K562 (cell line): ENCODE measurements at regions not wholly inside any gene's neighbourhood (a gene's known extent, or its start where the extent isn't known, plus 50 kb on each side); places are given as distances from the start of the nearest gene placed in this dataset.

Experiments
- ATAC-seq: fragments of 200-7000 bp; cut with Tn5 transposase; 3 replicates; pipeline ENCODE4 v1.9.1; 2020; ENCODE audit warnings: moderate library complexity
- BruUV-seq: library from RNA; stranded (reverse); fragments of 400-500 nt; replicated peaks from 2 replicates; lab custom pipeline; 2021; lab: Mats Ljungman, UMichigan
- CTCF ChIA-PET: fragments of 300-600 bp; formaldehyde crosslinking; extraction: SDS; loops from one replicate; lab custom pipeline; 2021; ENCODE audit warnings: low intra/inter-chr PET ratio; lab: Yijun Ruan, JAX
- POLR2A ChIA-PET: fragments of 300-600, 350-650 bp; sonication (Branson Sonifier 250); formaldehyde crosslinking; extraction: SDS; loops from one replicate; lab custom pipeline; 2021; ENCODE audit warnings: antibody characterized with exemption, inconsistent platforms; lab: Yijun Ruan, JAX
- DNase-seq, 4 experiments: peaks; one replicate each; pipeline versions ENCODE4 v3.0.0 to v3.0.0-alpha.2; 2011 to 2018; ENCODE audit warnings: low spot score in 3 of 4, mixed read lengths in 3 of 4; ENCODE audit errors: extremely low read depth in 1 of 4
- FAIRE-seq: peaks from 2 replicates; lab custom pipeline; 2011; peaks lifted over from hg19 to GRCh38; lab: Jason Lieb, UNC
- H2AFZ ChIP-seq: 2 replicates; pipeline ENCODE4 v1.6.0; 2011; ENCODE audit warnings: low read depth, low read length, control low read depth, inconsistent platforms
- H3K27ac ChIP-seq: fragments of 200-600 bp; 3 replicates; pipeline ENCODE4 v1.8.0; 2011; ENCODE audit warnings: low read depth, mild to moderate bottlenecking, control low read depth, inconsistent platforms, low read length, moderate library complexity, mixed read lengths; ENCODE audit errors: extremely low read depth
- H3K27me3 ChIP-seq, 2 experiments: fragments of 300-600 bp in 1 of 2; 2 replicates in 1 of 2; 3 replicates in 1 of 2; pipeline versions ENCODE4 v1.6.0 to v1.8.0; 2011; ENCODE audit warnings: inconsistent platforms in 2 of 2, low read length in 2 of 2, mild to moderate bottlenecking in 1 of 2, mixed read lengths in 1 of 2, moderate library complexity in 1 of 2; ENCODE audit not compliant: control insufficient read depth in 2 of 2, insufficient read depth in 2 of 2
- H3K36me3 ChIP-seq: fragments of 300-600 bp; 3 replicates; pipeline ENCODE4 v1.8.0; 2011; ENCODE audit warnings: mild to moderate bottlenecking, low read length, inconsistent platforms; ENCODE audit not compliant: control insufficient read depth, insufficient read depth
- H3K4me1 ChIP-seq, 2 experiments: fragments of 200-600 bp in 1 of 2; replicated peaks in 1 of 2; 2 replicates in 1 of 2; 3 replicates in 1 of 2; pipeline versions ENCODE4 v1.5.1 to v1.8.0; 2011; ENCODE audit warnings: inconsistent platforms in 2 of 2, low read length in 2 of 2, mild to moderate bottlenecking in 1 of 2, mixed read lengths in 1 of 2, moderate library complexity in 1 of 2; ENCODE audit not compliant: control insufficient read depth in 2 of 2, insufficient read depth in 2 of 2
- H3K4me2 ChIP-seq: 2 replicates; pipeline ENCODE4 v1.6.1; 2011; ENCODE audit warnings: low read length, control low read depth, inconsistent platforms, mixed read lengths; ENCODE audit not compliant: insufficient read depth
- H3K4me3 ChIP-seq: fragments of 200-600 bp; sonication (generic), shearing (Covaris generic); 2 replicates; pipeline ENCODE4 v1.5.1; 2016; ENCODE audit warnings: control low read depth, inconsistent platforms
- H3K79me2 ChIP-seq: fragments of 200-600 bp; 3 replicates; pipeline ENCODE4 v1.8.0; 2011; ENCODE audit warnings: low read length, inconsistent platforms; ENCODE audit not compliant: control insufficient read depth, insufficient read depth
- H3K9ac ChIP-seq, 2 experiments: 2 replicates each; pipeline versions ENCODE4 v1.6.0 to v1.6.1; 2011; ENCODE audit warnings: low read depth in 2 of 2, low read length in 2 of 2, control low read depth in 1 of 2, inconsistent platforms in 1 of 2, mild to moderate bottlenecking in 1 of 2, mixed read lengths in 1 of 2; ENCODE audit not compliant: insufficient read depth in 1 of 2
- H3K9me1 ChIP-seq: one replicate; pipeline ENCODE4 v1.6.0; 2011; ENCODE audit warnings: inconsistent platforms, mild to moderate bottlenecking, low read length, moderate library complexity; ENCODE audit not compliant: control insufficient read depth, insufficient read depth
- H3K9me3 ChIP-seq: replicated peaks from 2 replicates; pipeline ENCODE4 v1.5.1; 2011; ENCODE audit warnings: low read depth, low read length, inconsistent platforms; ENCODE audit not compliant: control insufficient read depth, insufficient read depth
- H4K20me1 ChIP-seq: replicated peaks from 2 replicates; pipeline ENCODE4 v1.6.1; 2011; ENCODE audit warnings: low read length, inconsistent platforms, mixed read lengths; ENCODE audit not compliant: control insufficient read depth, insufficient read depth
- ARID3B ChIP-seq: fragments of 250-450 bp; sonication (Bioruptor Pico); IDR thresholded peaks from 2 replicates; pipeline ENCODE4 v1.4.0; 2020; ENCODE audit warnings: borderline replicate concordance
- CCAR2 ChIP-seq: fragments of 200-400 bp; formaldehyde crosslinking; IDR thresholded peaks from 2 replicates; pipeline ENCODE4 v1.6.1; 2017; ENCODE audit warnings: mild to moderate bottlenecking, low read depth, low read length
- CTCF ChIP-seq, 3 experiments: IDR thresholded peaks in 2 of 3; conservative IDR thresholded peaks in 1 of 3; 2 replicates each; pipeline ENCODE4 v1.5.1; 2011 to 2012; ENCODE audit warnings: low read length in 3 of 3, mild to moderate bottlenecking in 3 of 3, control low read depth in 2 of 3, improper control_type of control experiment in 1 of 3, inconsistent platforms in 1 of 3, low read depth in 1 of 3, mixed read lengths in 1 of 3, moderate library complexity in 1 of 3; ENCODE audit not compliant: insufficient read depth in 2 of 3
- FOSL1 ChIP-seq: fragments of 200-800 bp; sonication (Bioruptor generic); conservative IDR thresholded peaks from 2 replicates; pipeline ENCODE4 v1.6.1; 2016; ENCODE audit warnings: missing genetic modification characterization, missing compliant biosample characterization
- JUND ChIP-seq, 2 experiments: IDR thresholded peaks; 2 replicates in 1 of 2; 3 replicates in 1 of 2; pipeline ENCODE4 v1.6.1; 2011; ENCODE audit warnings: borderline replicate concordance in 2 of 2, low read depth in 2 of 2, low read length in 2 of 2, improper control_type of control experiment in 1 of 2, missing biosample characterization in 1 of 2, missing genetic modification characterization in 1 of 2, missing genetic modification reagents in 1 of 2
- MCM2 ChIP-seq: fragments of 450-650 bp; IDR thresholded peaks from 2 replicates; pipeline ENCODE4 v1.6.1; 2017; ENCODE audit warnings: low read depth, mild to moderate bottlenecking
- MXD1 ChIP-seq: fragments of 250-450 bp; sonication (Bioruptor Pico); IDR thresholded peaks from 2 replicates; pipeline ENCODE4 v1.8.0; 2021; ENCODE audit warnings: borderline replicate concordance, mild to moderate bottlenecking, moderate library complexity; ENCODE audit not compliant: poor library complexity, severe bottlenecking
- PKNOX1 ChIP-seq: fragments of 450-650 bp; IDR thresholded peaks from 2 replicates; pipeline ENCODE4 v1.6.1; 2016
- RBBP5 ChIP-seq: fragments of 200-600 bp; sonication (generic); IDR thresholded peaks from 2 replicates; pipeline ENCODE4 v1.6.1; 2012; ENCODE audit warnings: borderline replicate concordance, mild to moderate bottlenecking, low read length, control low read depth, inconsistent platforms; ENCODE audit not compliant: insufficient read depth, poor library complexity, severe bottlenecking
- RBM22 ChIP-seq: fragments of 200-400 bp; formaldehyde crosslinking; IDR thresholded peaks from 2 replicates; pipeline ENCODE4 v1.6.1; 2018; ENCODE audit warnings: low read length, low read depth; ENCODE audit not compliant: poor library complexity, severe bottlenecking
- SMAD3 ChIP-seq: fragments of 450-650 bp; formaldehyde crosslinking; conservative IDR thresholded peaks from 2 replicates; pipeline ENCODE4 v1.4.0; 2020; ENCODE audit warnings: mild to moderate bottlenecking
- ZKSCAN1 ChIP-seq: fragments of 150-350 bp; IDR thresholded peaks from 2 replicates; pipeline ENCODE4 v1.6.1; 2016; ENCODE audit warnings: low read depth, low read length
- ZSCAN32 ChIP-seq: fragments of 450-650 bp; formaldehyde crosslinking; IDR thresholded peaks from 2 replicates; pipeline ENCODE4 v1.4.0; 2020; ENCODE audit warnings: mild to moderate bottlenecking, moderate library complexity
- WGBS: fragments of 100-300 bp; shearing (Covaris generic); methylation state at CpG from one replicate; pipeline ENCODE4 v1.1.6; 2016; ENCODE audit warnings: low coverage, mixed read lengths; ENCODE audit not compliant: insufficient coverage; ENCODE audit errors: missing lambda C conversion rate; 5-methylcytosine and 5-hydroxymethylcytosine counted together
- in situ Hi-C: fragments of 300-500 bp; cut with MboI; formaldehyde crosslinking; loops from 4 replicates; pipeline ENCODE4 v1.15.0; 2018; ENCODE audit warnings: inconsistent platforms, mixed read lengths
- intact Hi-C: fragments of 100-400 bp; cut with micrococcal nuclease; formaldehyde crosslinking; loops from 2 replicates; pipeline ENCODE4 v1.14.2; 2022

GRCh38 chr2:211159972-211160371 is 603.6 kb downstream of the CPS1 start (continued):
- no peak for TF ChIP-seq PKNOX1
- no peak for TF ChIP-seq JUND (IDR thresholded peaks at IDR 0.05; ENCODE audit: borderline replicate concordance, low read depth, low read length)
- TF ChIP-seq JUND (tag; IDR thresholded peaks at IDR 0.05; ENCODE audit: borderline replicate concordance, low read depth, low read length): no peak
- no peak for TF ChIP-seq FOSL1 (tag)
- TF ChIP-seq, all 486 proteins: peak for 0

- Histone ChIP-seq H3K9me3 (no peaks in the 10 kb centered on the region), H3K4me2 (no peak overlapping the region), H3K9me1 (no peaks in the 10 kb centered on the region), H3K4me3 (no peak overlapping the region), H3K79me2 (no peaks in the 10 kb centered on the region), H4K20me1 (no peaks in the 10 kb centered on the region), H3K27me3 (no peaks in the 10 kb centered on the region), H3K9ac (no peak overlapping the region), H3K27ac (no peak overlapping the region), H2AFZ (no peak overlapping the region), H3K4me1 (no peaks in the 10 kb centered on the region), H3K36me3 (no peaks in the 10 kb centered on the region)
- BruUV-seq: no TSS peak
- ATAC-seq: no peak
- intact Hi-C loops: no loop called here
- ChIA-PET CTCF (no interaction called here), POLR2A (no interaction called here)
- no peak for DNase-seq
- WGBS: 1% methylated on average over 5 of the region's 5 CpGs
- no peak for FAIRE-seq
- in situ Hi-C loops: no loop called here
- TF ChIP-seq MXD1 (CRISPR knock-in tag): no peak
- no peak for TF ChIP-seq ZSCAN32 (CRISPR knock-in tag)
- no peak for TF ChIP-seq CTCF (IDR thresholded peaks at IDR 0.05 in 2 of 3, conservative IDR thresholded peaks at IDR 0.05 in 1 of 3; ENCODE audit: insufficient read depth in 2 of 3, low read depth in 1 of 3, low read length in 3 of 3)
- TF ChIP-seq CCAR2: no peak
- TF ChIP-seq RBM22: no peak
- no peak for TF ChIP-seq MCM2
- TF ChIP-seq ZKSCAN1: no peak
- no peak for TF ChIP-seq ARID3B (CRISPR knock-in tag)
- no peak for TF ChIP-seq RBBP5
- no peak for TF ChIP-seq SMAD3 (CRISPR knock-in tag)
Measured at GRCh38 chr2:211161236-211161635, 604.8 kb downstream of the CPS1 start.
